Astrocyte (in vitro differentiated cells and primary cell): ENCODE measurements at regions not wholly inside any gene's neighbourhood (a gene's known extent, or its start where the extent isn't known, plus 50 kb on each side); places are given as distances from the start of the nearest gene placed in this dataset.

Experiments
- DNase-seq: peaks from one replicate; pipeline ENCODE4 v3.0.0-alpha.2; 2010; ENCODE audit warnings: low read depth
- FAIRE-seq: peaks from 2 replicates; lab custom pipeline; 2011; peaks lifted over from hg19 to GRCh38; lab: Jason Lieb, UNC
- H2AFZ ChIP-seq: 2 replicates; pipeline ENCODE4 v1.6.0; 2012; ENCODE audit warnings: low read depth, low read length, inconsistent platforms
- H3K27ac ChIP-seq: 2 replicates; pipeline ENCODE4 v1.5.1; 2011; ENCODE audit warnings: low read depth, low read length, inconsistent platforms
- H3K27me3 ChIP-seq: 2 replicates; pipeline ENCODE4 v1.6.0; 2011; ENCODE audit warnings: low read length, inconsistent platforms; ENCODE audit not compliant: insufficient read depth
- H3K36me3 ChIP-seq: 2 replicates; pipeline ENCODE4 v1.5.1; 2011; ENCODE audit warnings: low read length, inconsistent platforms; ENCODE audit not compliant: insufficient read depth
- H3K4me1 ChIP-seq: 2 replicates; pipeline ENCODE4 v1.5.1; 2011; ENCODE audit warnings: low read length, inconsistent platforms; ENCODE audit not compliant: insufficient read depth
- H3K4me2 ChIP-seq: 2 replicates; pipeline ENCODE4 v1.6.0; 2012; ENCODE audit warnings: low read length, inconsistent platforms
- H3K4me3 ChIP-seq: 2 replicates; pipeline ENCODE4 v1.5.1; 2011; ENCODE audit warnings: low read depth, mild to moderate bottlenecking, low read length, inconsistent platforms; ENCODE audit not compliant: insufficient read depth
- H3K79me2 ChIP-seq: 2 replicates; pipeline ENCODE4 v1.6.0; 2012; ENCODE audit warnings: mild to moderate bottlenecking, low read length, inconsistent platforms; ENCODE audit not compliant: insufficient read depth
- H3K9ac ChIP-seq: 2 replicates; pipeline ENCODE4 v1.6.0; 2012; ENCODE audit warnings: mild to moderate bottlenecking, low read length, inconsistent platforms
- H3K9me3 ChIP-seq: 2 replicates; pipeline ENCODE4 v1.5.1; 2012; ENCODE audit warnings: low read depth, mild to moderate bottlenecking, low read length, inconsistent platforms; ENCODE audit not compliant: insufficient read depth
- H4K20me1 ChIP-seq: 2 replicates; pipeline ENCODE4 v1.6.0; 2012; ENCODE audit warnings: low read length, inconsistent platforms; ENCODE audit not compliant: insufficient read depth
- H3K27ac Mint-ChIP-seq: one replicate; pipeline ENCODE4 v1.8.0; 2021; ENCODE audit warnings: mild to moderate bottlenecking, mixed read lengths; ENCODE audit not compliant: unreplicated experiment
- H3K27me3 Mint-ChIP-seq: one replicate; pipeline ENCODE4 v1.8.0; 2021; ENCODE audit warnings: low read depth, mixed read lengths; ENCODE audit not compliant: unreplicated experiment
- H3K36me3 Mint-ChIP-seq: one replicate; pipeline ENCODE4 v1.8.0; 2021; ENCODE audit warnings: low read depth, mixed read lengths; ENCODE audit not compliant: unreplicated experiment
- H3K4me1 Mint-ChIP-seq: one replicate; pipeline ENCODE4 v1.8.0; 2021; ENCODE audit warnings: low read depth, mixed read lengths; ENCODE audit not compliant: unreplicated experiment
- H3K4me3 Mint-ChIP-seq: one replicate; pipeline ENCODE4 v1.8.0; 2021; ENCODE audit warnings: mild to moderate bottlenecking, moderate library complexity, mixed read lengths; ENCODE audit not compliant: unreplicated experiment
- H3K9me3 Mint-ChIP-seq: one replicate; pipeline ENCODE4 v1.8.0; 2021; ENCODE audit warnings: mild to moderate bottlenecking, mixed read lengths; ENCODE audit not compliant: unreplicated experiment
- EZH2 ChIP-seq: IDR thresholded peaks from 2 replicates; pipeline ENCODE4 v1.6.1; 2012; ENCODE audit warnings: mild to moderate bottlenecking, low read length, inconsistent platforms; ENCODE audit not compliant: insufficient read depth
- TF ChIP-seq, protein P1 (sequence below): IDR thresholded peaks from 2 replicates; pipeline ENCODE4 v1.5.1; 2011; ENCODE audit warnings: low read depth, mild to moderate bottlenecking, inconsistent platforms, low read length, moderate library complexity; ENCODE audit not compliant: insufficient read depth

DNA sequence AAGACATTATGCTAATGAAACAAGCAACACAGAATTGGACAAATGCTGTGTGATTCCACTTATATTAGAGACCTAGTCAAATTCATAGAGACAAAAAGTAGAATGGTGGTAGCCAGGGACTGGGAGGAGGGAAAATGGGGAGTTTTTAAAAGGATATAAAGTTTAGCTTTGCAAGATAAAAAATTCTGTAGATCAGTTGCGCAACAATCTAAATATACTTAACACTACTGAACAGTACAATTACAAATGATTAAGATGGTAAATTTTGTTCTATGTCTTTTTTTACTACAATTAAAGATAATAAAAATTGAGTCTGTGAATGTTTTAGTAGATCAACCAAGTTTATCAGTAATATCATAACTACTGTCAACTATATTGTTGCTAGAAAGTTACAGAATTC is 340.1 kb upstream of the PDZRN3 start:
- H3K27ac ChIP-seq = no peak overlapping the region
- no peak overlapping the region for H3K9ac ChIP-seq
- no peaks in the 10 kb centered on the region for H3K27me3 ChIP-seq
- H3K9me3 ChIP-seq = no peaks in the 10 kb centered on the region
- H2AFZ ChIP-seq = no peak overlapping the region
- TF ChIP-seq, protein P1, sequence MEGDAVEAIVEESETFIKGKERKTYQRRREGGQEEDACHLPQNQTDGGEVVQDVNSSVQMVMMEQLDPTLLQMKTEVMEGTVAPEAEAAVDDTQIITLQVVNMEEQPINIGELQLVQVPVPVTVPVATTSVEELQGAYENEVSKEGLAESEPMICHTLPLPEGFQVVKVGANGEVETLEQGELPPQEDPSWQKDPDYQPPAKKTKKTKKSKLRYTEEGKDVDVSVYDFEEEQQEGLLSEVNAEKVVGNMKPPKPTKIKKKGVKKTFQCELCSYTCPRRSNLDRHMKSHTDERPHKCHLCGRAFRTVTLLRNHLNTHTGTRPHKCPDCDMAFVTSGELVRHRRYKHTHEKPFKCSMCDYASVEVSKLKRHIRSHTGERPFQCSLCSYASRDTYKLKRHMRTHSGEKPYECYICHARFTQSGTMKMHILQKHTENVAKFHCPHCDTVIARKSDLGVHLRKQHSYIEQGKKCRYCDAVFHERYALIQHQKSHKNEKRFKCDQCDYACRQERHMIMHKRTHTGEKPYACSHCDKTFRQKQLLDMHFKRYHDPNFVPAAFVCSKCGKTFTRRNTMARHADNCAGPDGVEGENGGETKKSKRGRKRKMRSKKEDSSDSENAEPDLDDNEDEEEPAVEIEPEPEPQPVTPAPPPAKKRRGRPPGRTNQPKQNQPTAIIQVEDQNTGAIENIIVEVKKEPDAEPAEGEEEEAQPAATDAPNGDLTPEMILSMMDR = no peak
- no peak for TF ChIP-seq EZH2
- no peak overlapping the region for H3K4me2 ChIP-seq
- H4K20me1 ChIP-seq = no peaks in the 10 kb centered on the region
- no peak for DNase-seq
- H3K27ac Mint-ChIP-seq = no peak overlapping the region
- H3K27me3 Mint-ChIP-seq = no peaks in the 10 kb centered on the region
- H3K79me2 ChIP-seq = no peaks in the 10 kb centered on the region
- no peaks in the 10 kb centered on the region for H3K36me3 ChIP-seq
- H3K9me3 Mint-ChIP-seq = no peaks in the 10 kb centered on the region
- H3K4me3 Mint-ChIP-seq = no peak overlapping the region
- FAIRE-seq = no peak
- H3K36me3 Mint-ChIP-seq = no peaks in the 10 kb centered on the region
- no peak overlapping the region for H3K4me3 ChIP-seq
- no peaks in the 10 kb centered on the region for H3K4me1 Mint-ChIP-seq
- no peaks in the 10 kb centered on the region for H3K4me1 ChIP-seq

DNA sequence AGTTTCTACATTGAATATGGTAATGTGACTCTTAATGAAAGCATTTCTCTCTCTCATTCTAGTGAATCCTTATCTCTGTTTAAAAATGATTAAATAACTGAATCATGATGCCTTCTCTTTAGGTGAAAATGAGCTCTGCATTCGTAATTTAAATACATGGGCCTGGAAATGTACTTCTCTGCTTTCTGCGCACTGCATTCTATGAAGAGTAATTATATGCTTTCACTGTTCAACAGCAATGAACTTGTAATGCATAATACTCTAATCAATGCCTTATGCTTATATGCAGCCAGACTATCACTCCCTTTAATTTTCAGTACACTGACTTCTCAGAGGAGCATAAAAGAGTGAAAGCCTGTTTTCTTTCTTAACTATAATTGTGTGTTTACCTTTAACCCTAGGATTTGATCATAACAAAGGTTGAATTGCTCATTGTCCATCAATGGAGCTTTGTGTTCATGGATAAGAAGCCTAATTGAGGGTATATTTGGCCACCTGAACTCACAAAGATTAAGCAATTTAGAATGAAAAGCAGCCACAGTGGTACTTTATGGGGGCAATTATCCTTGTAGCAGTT is 330.8 kb upstream of the PDZRN3 start:
- Mint-ChIP-seq H3K9me3 (no peaks in the 10 kb centered on the region), H3K36me3 (no peaks in the 10 kb centered on the region), H3K4me1 (peaks cover 15% of the 10 kb centered on the region), H3K27me3 (no peaks in the 10 kb centered on the region), H3K4me3 (no peak overlapping the region), H3K27ac (no peak overlapping the region)
- FAIRE-seq (no peak), DNase-seq (no peak)
- no peaks in the 10 kb centered on the region for H3K79me2 ChIP-seq
- no peak overlapping the region for H2AFZ ChIP-seq
- H3K9me3 ChIP-seq = no peaks in the 10 kb centered on the region
- no peaks in the 10 kb centered on the region for H3K36me3 ChIP-seq
- H4K20me1 ChIP-seq = no peaks in the 10 kb centered on the region
- H3K9ac ChIP-seq = no peak overlapping the region
- H3K27me3 ChIP-seq = no peaks in the 10 kb centered on the region
- TF ChIP-seq, protein P1 = no peak
- no peak for TF ChIP-seq EZH2
- H3K4me1 ChIP-seq = no peaks in the 10 kb centered on the region
- no peak overlapping the region for H3K4me2 ChIP-seq
- no peak overlapping the region for H3K27ac ChIP-seq
- no peak overlapping the region for H3K4me3 ChIP-seq

DNA sequence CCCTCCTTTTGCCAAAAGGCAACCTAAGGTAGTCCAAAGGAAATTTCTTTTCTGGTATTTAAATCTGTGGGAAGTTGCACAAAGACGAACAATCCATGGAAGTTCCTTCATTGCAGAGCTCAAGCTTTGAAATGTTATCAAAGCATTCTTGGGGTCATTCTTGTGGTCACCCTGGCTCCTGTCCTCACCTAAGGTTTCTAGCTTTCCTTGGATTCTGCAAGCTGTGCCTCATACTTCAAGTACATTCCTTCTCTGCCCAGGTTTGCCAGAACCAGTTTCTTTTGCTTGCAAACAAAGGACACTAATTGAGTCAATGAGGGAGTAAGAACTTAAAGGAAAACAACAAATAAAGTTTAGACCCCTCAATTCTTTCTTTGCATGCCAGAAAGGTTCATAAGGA is 329.8 kb upstream of the PDZRN3 start:
- no peak for TF ChIP-seq EZH2
- TF ChIP-seq, protein P1 = no peak
- no peaks in the 10 kb centered on the region for H3K4me1 ChIP-seq
- H3K27ac Mint-ChIP-seq = peak overlapping the region; percentile 64

More for the DNA sequence above, 329.8 kb upstream of the PDZRN3 start:
- H3K36me3 Mint-ChIP-seq = no peaks in the 10 kb centered on the region
- DNase-seq = peak; percentile 27
- H3K4me1 Mint-ChIP-seq = peaks cover 15% of the 10 kb centered on the region
- no peak overlapping the region for H2AFZ ChIP-seq
- FAIRE-seq = no peak
- no peak overlapping the region for H3K4me3 Mint-ChIP-seq
- H3K9ac ChIP-seq = no peak overlapping the region
- no peaks in the 10 kb centered on the region for H3K9me3 ChIP-seq
- H4K20me1 ChIP-seq = no peaks in the 10 kb centered on the region
- no peaks in the 10 kb centered on the region for H3K27me3 Mint-ChIP-seq
- H3K36me3 ChIP-seq = no peaks in the 10 kb centered on the region
- H3K27me3 ChIP-seq = no peaks in the 10 kb centered on the region
- H3K27ac ChIP-seq = no peak overlapping the region
- no peak overlapping the region for H3K4me3 ChIP-seq
- no peak overlapping the region for H3K4me2 ChIP-seq
- H3K79me2 ChIP-seq = no peaks in the 10 kb centered on the region
- H3K9me3 Mint-ChIP-seq = no peaks in the 10 kb centered on the region
